ENCODE measurements at regions not wholly inside any gene's neighbourhood (a gene's known extent, or its start where the extent isn't known, plus 50 kb on each side); places are given as distances from the start of the nearest gene placed in this dataset.

DNA sequence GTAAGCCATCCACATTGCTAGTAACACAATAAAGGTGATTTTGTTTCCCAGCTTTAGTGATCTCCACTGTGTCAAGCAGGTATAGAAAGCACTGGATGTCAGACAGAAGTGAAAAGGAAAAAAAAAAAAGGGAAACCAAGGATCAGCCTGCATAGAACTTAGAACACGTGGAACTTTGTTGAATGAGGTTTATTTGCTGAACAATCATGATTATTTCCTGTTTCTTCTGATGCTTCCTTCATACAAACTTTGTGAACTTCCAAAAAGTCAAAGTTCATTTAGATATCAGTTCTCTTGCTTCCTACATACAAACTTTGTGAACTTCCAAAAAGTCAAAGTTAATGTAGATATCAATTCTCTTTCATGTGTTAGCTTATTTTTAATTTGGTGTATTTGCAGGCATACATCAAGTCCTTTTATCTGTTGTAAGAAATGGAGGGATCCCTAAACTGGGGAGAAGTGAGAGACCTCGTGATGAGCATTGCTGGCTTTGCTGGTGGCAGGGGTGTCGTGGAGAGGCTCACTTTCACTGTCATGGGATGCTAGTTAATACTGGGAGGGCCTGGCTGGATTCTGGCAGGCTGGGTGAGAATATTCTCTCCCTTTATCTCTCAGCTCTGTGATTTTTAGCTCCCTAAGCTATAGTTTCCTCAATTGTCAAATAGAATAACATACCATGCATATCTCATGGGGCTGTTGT, 298.4 kb downstream of the INHBA start (continued):
- TF ChIP-seq, protein P1, sequence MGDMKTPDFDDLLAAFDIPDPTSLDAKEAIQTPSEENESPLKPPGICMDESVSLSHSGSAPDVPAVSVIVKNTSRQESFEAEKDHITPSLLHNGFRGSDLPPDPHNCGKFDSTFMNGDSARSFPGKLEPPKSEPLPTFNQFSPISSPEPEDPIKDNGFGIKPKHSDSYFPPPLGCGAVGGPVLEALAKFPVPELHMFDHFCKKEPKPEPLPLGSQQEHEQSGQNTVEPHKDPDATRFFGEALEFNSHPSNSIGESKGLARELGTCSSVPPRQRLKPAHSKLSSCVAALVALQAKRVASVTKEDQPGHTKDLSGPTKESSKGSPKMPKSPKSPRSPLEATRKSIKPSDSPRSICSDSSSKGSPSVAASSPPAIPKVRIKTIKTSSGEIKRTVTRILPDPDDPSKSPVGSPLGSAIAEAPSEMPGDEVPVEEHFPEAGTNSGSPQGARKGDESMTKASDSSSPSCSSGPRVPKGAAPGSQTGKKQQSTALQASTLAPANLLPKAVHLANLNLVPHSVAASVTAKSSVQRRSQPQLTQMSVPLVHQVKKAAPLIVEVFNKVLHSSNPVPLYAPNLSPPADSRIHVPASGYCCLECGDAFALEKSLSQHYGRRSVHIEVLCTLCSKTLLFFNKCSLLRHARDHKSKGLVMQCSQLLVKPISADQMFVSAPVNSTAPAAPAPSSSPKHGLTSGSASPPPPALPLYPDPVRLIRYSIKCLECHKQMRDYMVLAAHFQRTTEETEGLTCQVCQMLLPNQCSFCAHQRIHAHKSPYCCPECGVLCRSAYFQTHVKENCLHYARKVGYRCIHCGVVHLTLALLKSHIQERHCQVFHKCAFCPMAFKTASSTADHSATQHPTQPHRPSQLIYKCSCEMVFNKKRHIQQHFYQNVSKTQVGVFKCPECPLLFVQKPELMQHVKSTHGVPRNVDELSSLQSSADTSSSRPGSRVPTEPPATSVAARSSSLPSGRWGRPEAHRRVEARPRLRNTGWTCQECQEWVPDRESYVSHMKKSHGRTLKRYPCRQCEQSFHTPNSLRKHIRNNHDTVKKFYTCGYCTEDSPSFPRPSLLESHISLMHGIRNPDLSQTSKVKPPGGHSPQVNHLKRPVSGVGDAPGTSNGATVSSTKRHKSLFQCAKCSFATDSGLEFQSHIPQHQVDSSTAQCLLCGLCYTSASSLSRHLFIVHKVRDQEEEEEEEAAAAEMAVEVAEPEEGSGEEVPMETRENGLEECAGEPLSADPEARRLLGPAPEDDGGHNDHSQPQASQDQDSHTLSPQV (IDR thresholded peaks at IDR 0.05), result no peak
- TF ChIP-seq EP300 (IDR thresholded peaks at IDR 0.05; ENCODE audit: borderline replicate concordance in 1 of 2, control insufficient read depth in 1 of 2, low read depth in 2 of 2, low read length in 2 of 2) (no peak), JUNB (IDR thresholded peaks at IDR 0.05) (no peak), ATF7 (IDR thresholded peaks at IDR 0.05; ENCODE audit: low read depth) (no peak), IKZF1 (conservative IDR thresholded peaks at IDR 0.05) (no peak), DPF2 (IDR thresholded peaks at IDR 0.05) (no peak), NFIC (IDR thresholded peaks at IDR 0.05; ENCODE audit: low read depth, low read length) (no peak), SPI1 (IDR thresholded peaks at IDR 0.05; ENCODE audit: borderline replicate concordance, insufficient read depth, low read depth, low read length) (no peak)
- TF ChIP-seq, protein P2, sequence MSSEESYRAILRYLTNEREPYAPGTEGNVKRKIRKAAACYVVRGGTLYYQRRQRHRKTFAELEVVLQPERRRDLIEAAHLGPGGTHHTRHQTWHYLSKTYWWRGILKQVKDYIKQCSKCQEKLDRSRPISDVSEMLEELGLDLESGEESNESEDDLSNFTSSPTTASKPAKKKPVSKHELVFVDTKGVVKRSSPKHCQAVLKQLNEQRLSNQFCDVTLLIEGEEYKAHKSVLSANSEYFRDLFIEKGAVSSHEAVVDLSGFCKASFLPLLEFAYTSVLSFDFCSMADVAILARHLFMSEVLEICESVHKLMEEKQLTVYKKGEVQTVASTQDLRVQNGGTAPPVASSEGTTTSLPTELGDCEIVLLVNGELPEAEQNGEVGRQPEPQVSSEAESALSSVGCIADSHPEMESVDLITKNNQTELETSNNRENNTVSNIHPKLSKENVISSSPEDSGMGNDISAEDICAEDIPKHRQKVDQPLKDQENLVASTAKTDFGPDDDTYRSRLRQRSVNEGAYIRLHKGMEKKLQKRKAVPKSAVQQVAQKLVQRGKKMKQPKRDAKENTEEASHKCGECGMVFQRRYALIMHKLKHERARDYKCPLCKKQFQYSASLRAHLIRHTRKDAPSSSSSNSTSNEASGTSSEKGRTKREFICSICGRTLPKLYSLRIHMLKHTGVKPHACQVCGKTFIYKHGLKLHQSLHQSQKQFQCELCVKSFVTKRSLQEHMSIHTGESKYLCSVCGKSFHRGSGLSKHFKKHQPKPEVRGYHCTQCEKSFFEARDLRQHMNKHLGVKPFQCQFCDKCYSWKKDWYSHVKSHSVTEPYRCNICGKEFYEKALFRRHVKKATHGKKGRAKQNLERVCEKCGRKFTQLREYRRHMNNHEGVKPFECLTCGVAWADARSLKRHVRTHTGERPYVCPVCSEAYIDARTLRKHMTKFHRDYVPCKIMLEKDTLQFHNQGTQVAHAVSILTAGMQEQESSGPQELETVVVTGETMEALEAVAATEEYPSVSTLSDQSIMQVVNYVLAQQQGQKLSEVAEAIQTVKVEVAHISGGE (CRISPR knock-in tag; IDR thresholded peaks at IDR 0.05), result no peak
- TF ChIP-seq, protein P3, sequence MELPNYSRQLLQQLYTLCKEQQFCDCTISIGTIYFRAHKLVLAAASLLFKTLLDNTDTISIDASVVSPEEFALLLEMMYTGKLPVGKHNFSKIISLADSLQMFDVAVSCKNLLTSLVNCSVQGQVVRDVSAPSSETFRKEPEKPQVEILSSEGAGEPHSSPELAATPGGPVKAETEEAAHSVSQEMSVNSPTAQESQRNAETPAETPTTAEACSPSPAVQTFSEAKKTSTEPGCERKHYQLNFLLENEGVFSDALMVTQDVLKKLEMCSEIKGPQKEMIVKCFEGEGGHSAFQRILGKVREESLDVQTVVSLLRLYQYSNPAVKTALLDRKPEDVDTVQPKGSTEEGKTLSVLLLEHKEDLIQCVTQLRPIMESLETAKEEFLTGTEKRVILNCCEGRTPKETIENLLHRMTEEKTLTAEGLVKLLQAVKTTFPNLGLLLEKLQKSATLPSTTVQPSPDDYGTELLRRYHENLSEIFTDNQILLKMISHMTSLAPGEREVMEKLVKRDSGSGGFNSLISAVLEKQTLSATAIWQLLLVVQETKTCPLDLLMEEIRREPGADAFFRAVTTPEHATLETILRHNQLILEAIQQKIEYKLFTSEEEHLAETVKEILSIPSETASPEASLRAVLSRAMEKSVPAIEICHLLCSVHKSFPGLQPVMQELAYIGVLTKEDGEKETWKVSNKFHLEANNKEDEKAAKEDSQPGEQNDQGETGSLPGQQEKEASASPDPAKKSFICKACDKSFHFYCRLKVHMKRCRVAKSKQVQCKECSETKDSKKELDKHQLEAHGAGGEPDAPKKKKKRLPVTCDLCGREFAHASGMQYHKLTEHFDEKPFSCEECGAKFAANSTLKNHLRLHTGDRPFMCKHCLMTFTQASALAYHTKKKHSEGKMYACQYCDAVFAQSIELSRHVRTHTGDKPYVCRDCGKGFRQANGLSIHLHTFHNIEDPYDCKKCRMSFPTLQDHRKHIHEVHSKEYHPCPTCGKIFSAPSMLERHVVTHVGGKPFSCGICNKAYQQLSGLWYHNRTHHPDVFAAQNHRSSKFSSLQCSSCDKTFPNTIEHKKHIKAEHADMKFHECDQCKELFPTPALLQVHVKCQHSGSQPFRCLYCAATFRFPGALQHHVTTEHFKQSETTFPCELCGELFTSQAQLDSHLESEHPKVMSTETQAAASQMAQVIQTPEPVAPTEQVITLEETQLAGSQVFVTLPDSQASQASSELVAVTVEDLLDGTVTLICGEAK (IDR thresholded peaks at IDR 0.05; ENCODE audit: borderline replicate concordance), result no peak
- TF ChIP-seq, protein P4, sequence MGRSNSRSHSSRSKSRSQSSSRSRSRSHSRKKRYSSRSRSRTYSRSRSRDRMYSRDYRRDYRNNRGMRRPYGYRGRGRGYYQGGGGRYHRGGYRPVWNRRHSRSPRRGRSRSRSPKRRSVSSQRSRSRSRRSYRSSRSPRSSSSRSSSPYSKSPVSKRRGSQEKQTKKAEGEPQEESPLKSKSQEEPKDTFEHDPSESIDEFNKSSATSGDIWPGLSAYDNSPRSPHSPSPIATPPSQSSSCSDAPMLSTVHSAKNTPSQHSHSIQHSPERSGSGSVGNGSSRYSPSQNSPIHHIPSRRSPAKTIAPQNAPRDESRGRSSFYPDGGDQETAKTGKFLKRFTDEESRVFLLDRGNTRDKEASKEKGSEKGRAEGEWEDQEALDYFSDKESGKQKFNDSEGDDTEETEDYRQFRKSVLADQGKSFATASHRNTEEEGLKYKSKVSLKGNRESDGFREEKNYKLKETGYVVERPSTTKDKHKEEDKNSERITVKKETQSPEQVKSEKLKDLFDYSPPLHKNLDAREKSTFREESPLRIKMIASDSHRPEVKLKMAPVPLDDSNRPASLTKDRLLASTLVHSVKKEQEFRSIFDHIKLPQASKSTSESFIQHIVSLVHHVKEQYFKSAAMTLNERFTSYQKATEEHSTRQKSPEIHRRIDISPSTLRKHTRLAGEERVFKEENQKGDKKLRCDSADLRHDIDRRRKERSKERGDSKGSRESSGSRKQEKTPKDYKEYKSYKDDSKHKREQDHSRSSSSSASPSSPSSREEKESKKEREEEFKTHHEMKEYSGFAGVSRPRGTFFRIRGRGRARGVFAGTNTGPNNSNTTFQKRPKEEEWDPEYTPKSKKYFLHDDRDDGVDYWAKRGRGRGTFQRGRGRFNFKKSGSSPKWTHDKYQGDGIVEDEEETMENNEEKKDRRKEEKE (IDR thresholded peaks at IDR 0.05), result no peak

Measured in GM12878 (cell line).